Stimulated activated CD8-positive, alpha-beta memory T cell treated with anti-CD3 and anti-CD28 coated beads, Interleukin-15, amount 100 ng/mL, for 48 hours (primary cell): ENCODE measurements at regions not wholly inside any gene's neighbourhood (a gene's known extent, or its start where the extent isn't known, plus 50 kb on each side); places are given as distances from the start of the nearest gene placed in this dataset.

ENCODE experiments used
- DNase-seq, 2 donors: peaks; one replicate each; pipeline ENCODE4 v3.0.0-alpha.2; 2020; ENCODE audit warnings: low read depth in 2 of 2

- DNase-seq: no peak
Observed at GRCh38 chr15:31752065-31752762, 278.1 kb upstream of the CHRNA7 start.

- DNase-seq: no peak
Observed at GRCh38 chr15:31752905-31753304, 277.4 kb upstream of the CHRNA7 start.

- no peak for DNase-seq
Observed at GRCh38 chr15:31758126-31758525, 272.2 kb upstream of the CHRNA7 start.

- no peak for DNase-seq
Observed at GRCh38 chr15:31768055-31768454, 262.3 kb upstream of the CHRNA7 start.

- no peak for DNase-seq
Observed at GRCh38 chr15:31774045-31774444, 256.3 kb upstream of the CHRNA7 start.

- DNase-seq: no peak
Observed at GRCh38 chr15:31776039-31776438, 254.3 kb upstream of the CHRNA7 start.

GRCh38 chr15:31781261-31781660 is 249.1 kb upstream of the CHRNA7 start:
- DNase-seq: no peak

- no peak for DNase-seq
Observed at GRCh38 chr15:31782016-31782783, 248.1 kb upstream of the CHRNA7 start.

GRCh38 chr15:31782951-31783350 is 247.4 kb upstream of the CHRNA7 start:
- no peak for DNase-seq

GRCh38 chr15:31786360-31786759 is 244.0 kb upstream of the CHRNA7 start:
- no peak for DNase-seq

GRCh38 chr15:31788104-31788503 is 242.2 kb upstream of the CHRNA7 start:
- no peak for DNase-seq

- DNase-seq: no peak
Observed at GRCh38 chr15:31792611-31793199, 237.6 kb upstream of the CHRNA7 start.

GRCh38 chr15:31799319-31799714 is 231.0 kb upstream of the CHRNA7 start:
- no peak for DNase-seq

GRCh38 chr15:31799715-31800321 is 230.5 kb upstream of the CHRNA7 start:
- no peak for DNase-seq

GRCh38 chr15:31801152-31801551 is 229.2 kb upstream of the CHRNA7 start:
- DNase-seq: no peak

GRCh38 chr15:31802761-31803160 is 227.6 kb upstream of the CHRNA7 start:
- no peak for DNase-seq

GRCh38 chr15:31803388-31803884 is 226.9 kb upstream of the CHRNA7 start:
- DNase-seq: no peak

GRCh38 chr15:31805090-31805662 is 225.1 kb upstream of the CHRNA7 start:
- DNase-seq: no peak

- no peak for DNase-seq
Observed at GRCh38 chr15:31806106-31806505, 224.2 kb upstream of the CHRNA7 start.

- no peak for DNase-seq
Observed at GRCh38 chr15:31811641-31812040, 218.7 kb upstream of the CHRNA7 start.

GRCh38 chr15:31814082-31814481 is 216.2 kb upstream of the CHRNA7 start:
- no peak for DNase-seq
